Transverse colon (tissue), 4 donors: ENCODE measurements at regions not wholly inside any gene's neighbourhood (a gene's known extent, or its start where the extent isn't known, plus 50 kb on each side); places are given as distances from the start of the nearest gene placed in this dataset.

ENCODE experiments used
- POLR2A ChIP-seq: fragments of 450-650 bp; IDR thresholded peaks from one replicate; pipeline ENCODE4 v1.6.1; 2016; ENCODE audit warnings: antibody characterized with exemption, mild to moderate bottlenecking, moderate library complexity
- POLR2AphosphoS5 ChIP-seq, 3 donors: sonication (generic); formaldehyde crosslinking; IDR thresholded peaks; one replicate each; pipeline ENCODE4 v1.6.1; 2016; ENCODE audit warnings: antibody characterized with exemption in 3 of 3
- TF ChIP-seq, protein P1 (sequence below), 5 experiments: fragments of 200-600 bp in 3 of 5; fragments of 450-650 bp in 2 of 5; sonication (generic) in 3 of 5; IDR thresholded peaks; 1 replicate in 2 of 5; 2 replicates in 3 of 5; pipeline ENCODE4 v1.5.1; 2016 to 2017; ENCODE audit warnings: antibody characterized with exemption in 5 of 5, inconsistent platforms in 3 of 5, mild to moderate bottlenecking in 2 of 5, moderate library complexity in 1 of 5

DNA sequence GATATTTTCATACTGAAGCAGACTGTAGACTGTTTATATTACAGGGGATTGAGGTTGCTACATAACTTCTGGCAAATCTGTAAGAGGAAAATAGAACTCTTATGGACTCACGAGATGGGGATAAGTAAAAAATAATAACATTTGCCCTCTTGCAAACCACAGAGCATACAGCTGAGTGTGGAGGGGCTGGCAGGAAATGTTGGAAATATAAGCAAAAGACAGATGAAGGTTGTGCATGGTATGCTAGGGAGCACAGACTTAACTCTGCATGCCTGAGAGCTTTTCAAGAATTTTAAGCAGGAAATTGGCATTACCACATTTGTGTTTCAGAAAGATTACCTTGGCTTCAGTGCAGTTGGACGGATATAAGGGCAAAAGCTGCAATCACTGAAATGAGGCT is 411.1 kb downstream of the RAD51AP2 start:
- TF ChIP-seq, protein P1, sequence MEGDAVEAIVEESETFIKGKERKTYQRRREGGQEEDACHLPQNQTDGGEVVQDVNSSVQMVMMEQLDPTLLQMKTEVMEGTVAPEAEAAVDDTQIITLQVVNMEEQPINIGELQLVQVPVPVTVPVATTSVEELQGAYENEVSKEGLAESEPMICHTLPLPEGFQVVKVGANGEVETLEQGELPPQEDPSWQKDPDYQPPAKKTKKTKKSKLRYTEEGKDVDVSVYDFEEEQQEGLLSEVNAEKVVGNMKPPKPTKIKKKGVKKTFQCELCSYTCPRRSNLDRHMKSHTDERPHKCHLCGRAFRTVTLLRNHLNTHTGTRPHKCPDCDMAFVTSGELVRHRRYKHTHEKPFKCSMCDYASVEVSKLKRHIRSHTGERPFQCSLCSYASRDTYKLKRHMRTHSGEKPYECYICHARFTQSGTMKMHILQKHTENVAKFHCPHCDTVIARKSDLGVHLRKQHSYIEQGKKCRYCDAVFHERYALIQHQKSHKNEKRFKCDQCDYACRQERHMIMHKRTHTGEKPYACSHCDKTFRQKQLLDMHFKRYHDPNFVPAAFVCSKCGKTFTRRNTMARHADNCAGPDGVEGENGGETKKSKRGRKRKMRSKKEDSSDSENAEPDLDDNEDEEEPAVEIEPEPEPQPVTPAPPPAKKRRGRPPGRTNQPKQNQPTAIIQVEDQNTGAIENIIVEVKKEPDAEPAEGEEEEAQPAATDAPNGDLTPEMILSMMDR (IDR thresholded peaks at IDR 0.05), result no peak
- TF ChIP-seq POLR2A, result no peak
- TF ChIP-seq POLR2AphosphoS5 (IDR thresholded peaks at IDR 0.05), result no peak
